CD4-positive, alpha-beta T cell (primary cell): ENCODE measurements at regions not wholly inside any gene's neighbourhood (a gene's known extent, or its start where the extent isn't known, plus 50 kb on each side); places are given as distances from the start of the nearest gene placed in this dataset.

ENCODE experiments used
- ATAC-seq: fragments of 200-7000 bp; cut with Tn5 transposase; one replicate; pipeline ENCODE4 v1.10.0; 2022; ENCODE audit warnings: mild to moderate bottlenecking; ENCODE audit not compliant: poor library complexity
- CTCF ChIA-PET: fragments of 350-600 bp; sonication (Branson Sonifier 250); formaldehyde crosslinking; loops from one replicate; lab custom pipeline; 2021; ENCODE audit warnings: antibody characterized with exemption, inconsistent platforms; lab: Charles Lee
- POLR2A ChIA-PET: fragments of 350-600 bp; sonication (Branson Sonifier 250); formaldehyde crosslinking; loops from one replicate; lab custom pipeline; 2021; ENCODE audit warnings: antibody characterized with exemption, inconsistent platforms; lab: Charles Lee
- DNase-seq, 14 experiments: peaks; one replicate each; pipeline ENCODE4 v3.0.0-alpha.2; 2013 to 2020; ENCODE audit warnings: mixed read lengths in 2 of 14
- H3K27ac ChIP-seq, 2 donors: one replicate each; pipeline versions ENCODE4 v1.5.1 to v1.7.0; 2013; ENCODE audit warnings: low read length in 2 of 2, low read depth in 1 of 2, mild to moderate bottlenecking in 1 of 2
- H3K27me3 ChIP-seq, 2 experiments: 1 replicate in 1 of 2; 2 replicates in 1 of 2; pipeline versions ENCODE4 v1.6.1 to v1.7.0; 2013; ENCODE audit warnings: low read length in 2 of 2, control low read depth in 1 of 2, mild to moderate bottlenecking in 1 of 2, moderate library complexity in 1 of 2; ENCODE audit not compliant: insufficient read depth in 2 of 2, control insufficient read depth in 1 of 2
- H3K36me3 ChIP-seq: one replicate; pipeline ENCODE4 v1.6.1; 2013; ENCODE audit warnings: low read length, control low read depth; ENCODE audit not compliant: insufficient read depth
- H3K4me1 ChIP-seq: one replicate; pipeline ENCODE4 v1.6.1; 2013; ENCODE audit warnings: low read length, control low read depth; ENCODE audit not compliant: insufficient read depth
- H3K4me3 ChIP-seq: one replicate; pipeline ENCODE4 v1.5.1; 2013; ENCODE audit warnings: mild to moderate bottlenecking, low read length, moderate library complexity
- H3K9me3 ChIP-seq, 2 experiments: 1 replicate in 1 of 2; 2 replicates in 1 of 2; pipeline versions ENCODE4 v1.6.1 to v1.7.0; 2013; ENCODE audit warnings: low read length in 2 of 2, mild to moderate bottlenecking in 2 of 2, control low read depth in 1 of 2, moderate library complexity in 1 of 2; ENCODE audit not compliant: control insufficient read depth in 1 of 2, insufficient read depth in 1 of 2
- H3K27ac Mint-ChIP-seq: one replicate; pipeline ENCODE4 v1.8.0; 2020; ENCODE audit warnings: mixed read lengths
- H3K27me3 Mint-ChIP-seq: one replicate; pipeline ENCODE4 v1.8.0; 2021; ENCODE audit warnings: mixed read lengths
- H3K36me3 Mint-ChIP-seq: one replicate; pipeline ENCODE4 v1.8.0; 2021; ENCODE audit warnings: low read depth, mixed read lengths
- H3K4me1 Mint-ChIP-seq: one replicate; pipeline ENCODE4 v1.8.0; 2021; ENCODE audit warnings: low read depth, mixed read lengths
- H3K4me3 Mint-ChIP-seq: one replicate; pipeline ENCODE4 v1.8.0; 2020; ENCODE audit warnings: mild to moderate bottlenecking, mixed read lengths
- H3K9me3 Mint-ChIP-seq: one replicate; pipeline ENCODE4 v1.8.0; 2020; ENCODE audit warnings: mixed read lengths
- intact Hi-C, 2 experiments: fragments of 100-400 bp; cut with DNase I in 1 of 2; cut with micrococcal nuclease in 1 of 2; formaldehyde crosslinking; loops; one replicate each; pipeline versions ENCODE4 v1.15.1 to v1.9.0; 2023 to 2025; cut with DNase I, micrococcal nuclease
- TF ChIP-seq, protein P1 (sequence below): fragments of 200-600 bp; IDR thresholded peaks from one replicate; pipeline ENCODE4 v1.8.0; 2022; ENCODE audit warnings: antibody characterized with exemption, mild to moderate bottlenecking

DNA sequence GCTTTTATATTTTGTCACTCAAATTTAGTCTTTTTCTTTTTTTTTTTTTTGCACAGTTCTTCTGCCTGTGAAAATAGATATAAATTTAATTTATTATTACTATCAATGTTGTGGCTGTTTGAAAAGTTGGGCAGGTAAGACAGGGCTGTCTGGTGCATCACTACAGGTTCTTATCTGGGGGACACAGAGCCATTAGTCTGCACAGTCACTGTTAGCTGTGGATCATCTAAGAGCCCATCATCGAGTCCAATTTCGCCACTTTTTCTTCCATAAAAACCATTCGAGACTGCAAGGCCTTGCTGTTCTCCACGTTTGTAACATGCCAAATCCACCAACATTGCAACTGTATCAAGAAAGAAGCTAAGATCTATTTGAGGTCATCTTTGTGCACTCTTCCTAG, 325.6 kb upstream of the UMPS start:
- H3K36me3 ChIP-seq = no peaks in the 10 kb centered on the region
- ChIA-PET CTCF (no interaction called here), POLR2A (no interaction called here)

DNA sequence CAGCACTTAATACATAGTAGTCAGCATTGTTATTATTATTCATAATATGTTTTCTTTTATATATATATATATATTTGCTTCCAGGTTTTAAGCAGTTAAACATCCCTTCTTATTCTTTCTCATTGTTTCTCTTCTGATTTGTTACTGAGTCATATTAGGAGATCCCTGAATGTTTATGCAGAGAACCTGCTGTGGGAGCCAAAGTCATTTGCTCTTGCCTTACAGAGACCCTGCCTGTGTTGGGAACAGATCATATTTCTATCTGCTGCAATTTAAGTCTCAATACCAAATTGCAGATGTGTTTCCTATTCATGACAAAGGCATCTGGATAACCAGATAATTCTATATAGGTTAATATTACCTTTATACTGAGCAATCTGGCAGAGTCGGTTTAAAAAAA, 323.0 kb upstream of the UMPS start:
- Mint-ChIP-seq H3K4me1 (no peaks in the 10 kb centered on the region), H3K27ac (no peak overlapping the region), H3K4me3 (no peak overlapping the region), H3K36me3 (no peaks in the 10 kb centered on the region), H3K27me3 (peaks cover 16% of the 10 kb centered on the region), H3K9me3 (no peaks in the 10 kb centered on the region)
- ChIA-PET CTCF (no interaction called here), POLR2A (no interaction called here)
- no peaks in the 10 kb centered on the region for H3K4me1 ChIP-seq
- no peak overlapping the region for H3K27ac ChIP-seq
- no peak for ATAC-seq
- no peaks in the 10 kb centered on the region for H3K36me3 ChIP-seq
- no peaks in the 10 kb centered on the region for H3K9me3 ChIP-seq
- no peak for DNase-seq
- no peak overlapping the region for H3K4me3 ChIP-seq
- intact Hi-C loops = no loop called here
- TF ChIP-seq, protein P1, sequence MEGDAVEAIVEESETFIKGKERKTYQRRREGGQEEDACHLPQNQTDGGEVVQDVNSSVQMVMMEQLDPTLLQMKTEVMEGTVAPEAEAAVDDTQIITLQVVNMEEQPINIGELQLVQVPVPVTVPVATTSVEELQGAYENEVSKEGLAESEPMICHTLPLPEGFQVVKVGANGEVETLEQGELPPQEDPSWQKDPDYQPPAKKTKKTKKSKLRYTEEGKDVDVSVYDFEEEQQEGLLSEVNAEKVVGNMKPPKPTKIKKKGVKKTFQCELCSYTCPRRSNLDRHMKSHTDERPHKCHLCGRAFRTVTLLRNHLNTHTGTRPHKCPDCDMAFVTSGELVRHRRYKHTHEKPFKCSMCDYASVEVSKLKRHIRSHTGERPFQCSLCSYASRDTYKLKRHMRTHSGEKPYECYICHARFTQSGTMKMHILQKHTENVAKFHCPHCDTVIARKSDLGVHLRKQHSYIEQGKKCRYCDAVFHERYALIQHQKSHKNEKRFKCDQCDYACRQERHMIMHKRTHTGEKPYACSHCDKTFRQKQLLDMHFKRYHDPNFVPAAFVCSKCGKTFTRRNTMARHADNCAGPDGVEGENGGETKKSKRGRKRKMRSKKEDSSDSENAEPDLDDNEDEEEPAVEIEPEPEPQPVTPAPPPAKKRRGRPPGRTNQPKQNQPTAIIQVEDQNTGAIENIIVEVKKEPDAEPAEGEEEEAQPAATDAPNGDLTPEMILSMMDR = no peak
- H3K27me3 ChIP-seq = no peaks in the 10 kb centered on the region

More for the DNA sequence above, 325.6 kb upstream of the UMPS start:
- no peak overlapping the region for H3K4me3 ChIP-seq
- ATAC-seq (no peak), DNase-seq (no peak)
- intact Hi-C loops = no loop called here
- Mint-ChIP-seq H3K27ac (no peak overlapping the region), H3K27me3 (peaks cover 25% of the 10 kb centered on the region), H3K9me3 (no peaks in the 10 kb centered on the region), H3K4me3 (no peak overlapping the region), H3K4me1 (no peaks in the 10 kb centered on the region), H3K36me3 (no peaks in the 10 kb centered on the region)
- no peaks in the 10 kb centered on the region for H3K9me3 ChIP-seq
- H3K4me1 ChIP-seq = no peaks in the 10 kb centered on the region
- peaks cover 0 to 3% of the 10 kb centered on the region in 2 experiments for H3K27me3 ChIP-seq
- H3K27ac ChIP-seq = no peak overlapping the region
- TF ChIP-seq, protein P1 = no peak

DNA sequence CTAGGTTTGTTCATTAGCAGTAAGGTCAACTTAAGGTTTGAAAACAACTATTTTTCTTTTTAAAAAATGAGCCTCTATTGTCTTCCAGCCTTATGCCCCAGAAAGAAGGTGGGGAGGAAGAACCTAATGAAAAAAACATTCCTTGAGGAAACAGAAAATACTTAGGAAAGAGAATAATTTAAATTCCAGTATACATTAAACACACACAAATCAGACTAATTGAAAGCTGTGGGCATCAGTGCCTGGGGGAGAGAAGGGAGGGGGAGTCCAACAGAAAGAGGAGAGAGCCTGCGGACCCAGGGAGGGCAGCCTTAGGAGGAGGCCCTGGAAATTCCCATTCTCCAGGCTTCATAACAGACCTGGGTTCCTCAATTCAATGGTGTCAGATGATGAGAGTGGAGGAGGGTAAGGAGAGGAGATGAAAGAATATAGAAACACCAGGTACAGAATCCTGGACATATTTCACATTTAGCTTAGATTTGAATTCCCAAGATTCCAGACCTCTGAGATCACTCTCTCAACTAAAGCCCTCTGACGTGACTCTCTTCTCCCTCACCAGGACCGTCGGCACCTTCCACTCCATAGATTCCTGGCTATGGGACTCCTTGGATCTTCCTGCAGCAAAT, 320.5 kb upstream of the UMPS start:
- no peak overlapping the region for H3K4me3 ChIP-seq
- POLR2A ChIA-PET = no interaction called here

More for the DNA sequence above, 320.5 kb upstream of the UMPS start:
- intact Hi-C loops = no loop called here
- no peaks in the 10 kb centered on the region for H3K36me3 ChIP-seq
- ATAC-seq = no peak
- peaks cover 14% of the 10 kb centered on the region for H3K27me3 Mint-ChIP-seq
- H3K9me3 ChIP-seq = no peaks in the 10 kb centered on the region
- DNase-seq = no peak
- CTCF ChIA-PET = no interaction called here
- no peak overlapping the region for H3K27ac ChIP-seq
- no peaks in the 10 kb centered on the region for H3K4me1 ChIP-seq
- no peaks in the 10 kb centered on the region for H3K4me1 Mint-ChIP-seq
- H3K27ac Mint-ChIP-seq = no peak overlapping the region
- no peak overlapping the region for H3K4me3 Mint-ChIP-seq
- no peaks in the 10 kb centered on the region for H3K27me3 ChIP-seq
- TF ChIP-seq, protein P1 = no peak
- H3K9me3 Mint-ChIP-seq = no peaks in the 10 kb centered on the region
- H3K36me3 Mint-ChIP-seq = no peaks in the 10 kb centered on the region
